ENCODE measurements at regions not wholly inside any gene's neighbourhood (a gene's known extent, or its start where the extent isn't known, plus 50 kb on each side); places are given as distances from the start of the nearest gene placed in this dataset.

DNA sequence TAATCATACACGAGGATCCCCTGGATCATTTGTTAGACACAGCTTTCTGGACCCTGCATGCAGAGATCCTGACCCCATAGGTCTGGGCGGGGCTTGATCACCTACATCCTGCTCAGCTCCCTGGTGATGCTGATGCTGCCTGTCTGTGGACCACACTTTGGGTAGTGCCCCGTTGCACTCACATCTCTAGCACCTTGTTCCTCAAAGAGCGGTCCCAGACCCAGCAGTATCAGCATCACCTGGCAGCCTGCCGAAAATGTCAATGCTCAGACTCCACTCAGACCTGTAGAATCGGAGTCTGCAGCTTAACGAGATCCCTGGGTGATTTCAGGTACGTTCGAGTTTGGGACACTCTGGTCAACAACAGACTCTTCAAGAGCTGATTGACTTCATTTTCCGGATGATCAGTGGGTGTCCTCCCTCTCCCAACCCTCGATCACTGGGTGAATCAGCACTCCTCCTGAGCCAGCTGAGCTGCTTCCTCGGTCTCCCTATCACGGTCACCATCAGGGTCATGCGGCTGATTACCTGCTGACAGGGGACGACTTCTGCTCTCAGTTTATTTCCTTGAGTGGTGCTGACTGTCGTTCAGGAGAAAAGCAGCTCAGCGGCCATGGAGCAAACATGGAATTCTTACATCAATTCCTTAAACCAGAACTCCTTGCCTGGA lies 150.6 kb upstream of the RAB12 start:
- no peak for ATAC-seq
- no peak overlapping the region for H3K27ac ChIP-seq

DNA sequence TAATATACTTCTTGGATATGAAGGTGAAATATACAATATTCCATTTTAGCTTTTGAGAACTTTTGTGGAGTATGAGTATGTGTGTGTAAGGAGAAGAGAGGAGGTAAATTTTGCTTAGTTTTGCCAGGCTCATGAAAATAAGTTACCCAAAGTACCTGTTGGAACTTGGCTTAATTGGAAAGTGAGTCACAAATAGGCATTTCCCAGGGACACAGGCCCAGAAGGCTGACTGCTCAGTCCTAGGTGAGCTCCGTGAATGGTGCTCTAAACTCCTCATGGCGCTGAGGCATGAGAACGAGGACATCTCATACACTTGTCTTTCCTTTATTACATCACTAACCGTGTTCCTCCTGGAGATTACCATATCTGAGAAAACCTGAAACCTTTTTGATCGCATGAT lies 148.5 kb upstream of the RAB12 start:
- ATAC-seq = no peak
- Histone ChIP-seq H3K4me1 (no peaks in the 10 kb centered on the region), H3K27me3 (ENCODE audit: insufficient read depth in 3 of 3, low read length in 2 of 3) (no peaks in the 10 kb centered on the region), H3K4me3 (no peak overlapping the region), H3K27ac (no peak overlapping the region), H3K9me3 (no peaks in the 10 kb centered on the region), H3K36me3 (ENCODE audit: insufficient read depth in 1 of 2, low read depth in 1 of 2) (no peaks in the 10 kb centered on the region)
- no peak for DNase-seq
- TF ChIP-seq, protein P1, sequence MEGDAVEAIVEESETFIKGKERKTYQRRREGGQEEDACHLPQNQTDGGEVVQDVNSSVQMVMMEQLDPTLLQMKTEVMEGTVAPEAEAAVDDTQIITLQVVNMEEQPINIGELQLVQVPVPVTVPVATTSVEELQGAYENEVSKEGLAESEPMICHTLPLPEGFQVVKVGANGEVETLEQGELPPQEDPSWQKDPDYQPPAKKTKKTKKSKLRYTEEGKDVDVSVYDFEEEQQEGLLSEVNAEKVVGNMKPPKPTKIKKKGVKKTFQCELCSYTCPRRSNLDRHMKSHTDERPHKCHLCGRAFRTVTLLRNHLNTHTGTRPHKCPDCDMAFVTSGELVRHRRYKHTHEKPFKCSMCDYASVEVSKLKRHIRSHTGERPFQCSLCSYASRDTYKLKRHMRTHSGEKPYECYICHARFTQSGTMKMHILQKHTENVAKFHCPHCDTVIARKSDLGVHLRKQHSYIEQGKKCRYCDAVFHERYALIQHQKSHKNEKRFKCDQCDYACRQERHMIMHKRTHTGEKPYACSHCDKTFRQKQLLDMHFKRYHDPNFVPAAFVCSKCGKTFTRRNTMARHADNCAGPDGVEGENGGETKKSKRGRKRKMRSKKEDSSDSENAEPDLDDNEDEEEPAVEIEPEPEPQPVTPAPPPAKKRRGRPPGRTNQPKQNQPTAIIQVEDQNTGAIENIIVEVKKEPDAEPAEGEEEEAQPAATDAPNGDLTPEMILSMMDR (IDR thresholded peaks at IDR 0.05) = no peak
- intact Hi-C loops (cut with DNase I) = no loop called here
- WGBS, 3 donors = 78 to 95% (median 91%) methylated on average over 5 of the region's 5 CpGs

More for the DNA sequence above, 150.6 kb upstream of the RAB12 start:
- H3K4me1 ChIP-seq = no peaks in the 10 kb centered on the region
- H3K27me3 ChIP-seq (ENCODE audit: insufficient read depth in 3 of 3, low read length in 2 of 3) = no peaks in the 10 kb centered on the region
- 75 to 91% (median 84%) methylated on average over 17 of the region's 17 CpGs for WGBS, 3 donors
- intact Hi-C loops (cut with DNase I) = loop anchor here in 1 of 2 donors (10.0 kb wide), 1 partner anchor 1804 kb away; no protein-coding TSS in a partner anchor
- no peaks in the 10 kb centered on the region for H3K9me3 ChIP-seq
- no peaks in the 10 kb centered on the region for H3K36me3 ChIP-seq (ENCODE audit: insufficient read depth in 1 of 2, low read depth in 1 of 2)
- TF ChIP-seq, protein P1 (IDR thresholded peaks at IDR 0.05) = no peak
- no peak overlapping the region for H3K4me3 ChIP-seq
- DNase-seq = no peak

DNA sequence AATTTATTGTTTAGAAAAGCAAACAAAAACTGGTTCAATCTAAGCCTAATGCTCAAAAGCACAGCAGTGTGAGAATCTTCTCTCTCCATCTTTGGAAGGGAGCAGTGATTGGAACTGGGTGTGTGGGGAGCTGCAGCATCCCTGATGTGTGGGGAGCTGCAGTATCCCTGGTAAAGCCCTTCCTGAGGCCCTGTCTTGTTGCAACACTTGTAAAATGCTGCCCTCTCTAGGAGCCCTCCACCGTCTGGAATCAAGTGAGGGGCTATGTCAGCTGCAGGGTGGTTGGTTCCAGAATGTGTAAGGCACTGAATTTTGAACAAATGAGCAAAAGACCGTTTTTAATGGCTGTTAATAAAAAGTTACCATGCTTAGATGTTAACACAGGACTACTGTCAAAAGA lies 147.7 kb upstream of the RAB12 start:
- WGBS, 3 donors = 0 to 70% (median 58%) methylated on average over 2 of the region's 2 CpGs

DNA sequence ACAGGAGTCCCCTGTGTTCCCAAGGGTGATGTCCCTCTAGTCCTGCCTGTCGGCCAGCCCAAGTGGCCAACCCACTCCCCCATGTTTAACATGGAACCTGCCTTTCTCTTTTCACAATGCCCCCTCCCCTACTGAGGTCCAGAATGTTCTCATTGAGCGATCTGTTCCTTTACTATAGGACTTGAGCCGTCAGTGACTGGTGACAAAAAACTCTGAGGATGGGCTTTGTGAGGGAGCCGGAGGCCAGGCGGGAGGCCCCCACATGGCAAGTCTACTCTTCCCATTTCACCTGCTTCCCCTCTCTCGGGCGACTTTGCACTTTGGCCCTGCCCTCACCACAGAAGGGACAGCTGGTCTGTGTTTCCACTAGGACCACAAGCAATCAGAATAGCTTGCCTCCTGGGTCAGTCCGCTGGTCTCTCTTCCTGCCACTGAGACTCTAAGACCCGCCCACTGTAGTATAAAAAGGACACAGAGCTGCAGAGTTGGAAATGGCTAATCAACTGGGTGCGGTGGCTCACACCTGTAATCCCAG lies 146.5 kb upstream of the RAB12 start:
- no peaks in the 10 kb centered on the region for H3K36me3 ChIP-seq (ENCODE audit: insufficient read depth in 1 of 2, low read depth in 1 of 2)
- no peaks in the 10 kb centered on the region for H3K27me3 ChIP-seq (ENCODE audit: insufficient read depth in 3 of 3, low read length in 2 of 3)
- H3K4me1 ChIP-seq = no peaks in the 10 kb centered on the region
- intact Hi-C loops (cut with DNase I) = no loop called here
- ATAC-seq (no peak), DNase-seq (no peak)
- 92 to 96% (median 94%) methylated on average over 10 of the region's 10 CpGs for WGBS, 3 donors
- no peaks in the 10 kb centered on the region for H3K9me3 ChIP-seq
- TF ChIP-seq, protein P1 (IDR thresholded peaks at IDR 0.05) = no peak
- H3K4me3 ChIP-seq = no peak overlapping the region
- no peak overlapping the region for H3K27ac ChIP-seq

More for the DNA sequence above, 147.7 kb upstream of the RAB12 start:
- no peaks in the 10 kb centered on the region for H3K36me3 ChIP-seq (ENCODE audit: insufficient read depth in 1 of 2, low read depth in 1 of 2)
- H3K4me1 ChIP-seq = no peaks in the 10 kb centered on the region
- ATAC-seq (no peak), DNase-seq (no peak)
- no peak overlapping the region for H3K27ac ChIP-seq
- H3K27me3 ChIP-seq (ENCODE audit: insufficient read depth in 3 of 3, low read length in 2 of 3) = no peaks in the 10 kb centered on the region
- TF ChIP-seq, protein P1 (IDR thresholded peaks at IDR 0.05) = no peak
- H3K4me3 ChIP-seq = no peak overlapping the region
- H3K9me3 ChIP-seq = no peaks in the 10 kb centered on the region
- intact Hi-C loops (cut with DNase I) = no loop called here

Data from psoas muscle (tissue), 7 donors.